Endodermal cell (in vitro differentiated cells): ENCODE measurements at regions not wholly inside any gene's neighbourhood (a gene's known extent, or its start where the extent isn't known, plus 50 kb on each side); places are given as distances from the start of the nearest gene placed in this dataset.

Experiments
- DNase-seq: peaks from one replicate; pipeline ENCODE4 v3.0.0-alpha.2; 2017
- H3K27ac ChIP-seq: 2 replicates; pipeline ENCODE4 v1.5.1; 2013; ENCODE audit warnings: mild to moderate bottlenecking, low read depth, low read length, moderate library complexity
- H3K27me3 ChIP-seq: 2 replicates; pipeline ENCODE4 v1.6.1; 2013; ENCODE audit warnings: mild to moderate bottlenecking, low read length, moderate library complexity; ENCODE audit not compliant: insufficient read depth, control insufficient read depth, poor library complexity, severe bottlenecking
- H3K36me3 ChIP-seq: 2 replicates; pipeline ENCODE4 v1.7.0; 2013; ENCODE audit warnings: mild to moderate bottlenecking, low read length, moderate library complexity; ENCODE audit not compliant: control insufficient read depth, insufficient read depth
- H3K4me1 ChIP-seq: one replicate; pipeline ENCODE4 v1.7.0; 2013; ENCODE audit warnings: low read length; ENCODE audit not compliant: control insufficient read depth, insufficient read depth
- H3K4me3 ChIP-seq: 2 replicates; pipeline ENCODE4 v1.5.1; 2013; ENCODE audit warnings: mild to moderate bottlenecking, low read length, moderate library complexity
- H3K9ac ChIP-seq: 2 replicates; pipeline ENCODE4 v1.6.1; 2013; ENCODE audit warnings: mild to moderate bottlenecking, low read length, moderate library complexity; ENCODE audit not compliant: poor library complexity, severe bottlenecking; ENCODE audit errors: extremely low read depth
- H3K9me3 ChIP-seq: 2 replicates; pipeline ENCODE4 v1.6.1; 2013; ENCODE audit warnings: mild to moderate bottlenecking, low read length, moderate library complexity; ENCODE audit not compliant: control insufficient read depth
- H3K27ac Mint-ChIP-seq: 2 replicates; pipeline ENCODE4 v1.8.0; 2020; ENCODE audit warnings: mixed read lengths
- H3K27me3 Mint-ChIP-seq: 2 replicates; pipeline ENCODE4 v1.8.0; 2021; ENCODE audit warnings: mild to moderate bottlenecking, mixed read lengths; ENCODE audit not compliant: insufficient read depth
- H3K36me3 Mint-ChIP-seq: 2 replicates; pipeline ENCODE4 v1.8.0; 2020; ENCODE audit warnings: low read depth, mixed read lengths
- H3K4me1 Mint-ChIP-seq: 2 replicates; pipeline ENCODE4 v1.8.0; 2020; ENCODE audit warnings: mixed read lengths
- H3K4me3 Mint-ChIP-seq: 2 replicates; pipeline ENCODE4 v1.8.0; 2020; ENCODE audit warnings: mild to moderate bottlenecking, moderate library complexity, mixed read lengths
- H3K9me3 Mint-ChIP-seq: 2 replicates; pipeline ENCODE4 v1.8.0; 2020; ENCODE audit warnings: mild to moderate bottlenecking, mixed read lengths
- CTCF ChIP-seq: fragments of 200-600 bp; sonication (generic); conservative IDR thresholded peaks from 2 replicates; pipeline ENCODE4 v1.5.0; 2021; ENCODE audit warnings: antibody characterized with exemption, mild to moderate bottlenecking
- WGBS, 2 experiments: methylation state at CpG; one replicate each; pipeline versions ENCODE4 v1.1.5 to v1.1.7; 2013; ENCODE audit warnings: missing lambda C conversion rate in 2 of 2, mixed read lengths in 1 of 2; ENCODE audit not compliant: insufficient coverage in 1 of 2, insufficient read length in 1 of 2; 5-methylcytosine and 5-hydroxymethylcytosine counted together

GRCh38 chr2:220263300-220263699 lies 635.9 kb downstream of the SLC4A3 start:
- Mint-ChIP-seq H3K27ac (no peak overlapping the region), H3K4me3 (no peak overlapping the region), H3K27me3 (no peaks in the 10 kb centered on the region), H3K9me3 (peaks cover 8% of the 10 kb centered on the region), H3K4me1 (no peaks in the 10 kb centered on the region), H3K36me3 (no peaks in the 10 kb centered on the region)
- Histone ChIP-seq H3K36me3 (no peaks in the 10 kb centered on the region), H3K4me3 (no peak overlapping the region), H3K4me1 (no peaks in the 10 kb centered on the region), H3K27ac (no peak overlapping the region), H3K9ac (no peak overlapping the region), H3K27me3 (no peaks in the 10 kb centered on the region), H3K9me3 (peaks cover 4% of the 10 kb centered on the region)
- TF ChIP-seq CTCF: no peak
- no peak for DNase-seq
- 93 to 100% methylated on average over 1 to 6 of the region's 6 CpGs for WGBS, 2 experiments

GRCh38 chr2:220269367-220269766 lies 641.9 kb downstream of the SLC4A3 start:
- Mint-ChIP-seq H3K4me1 (peaks cover 38% of the 10 kb centered on the region), H3K36me3 (no peaks in the 10 kb centered on the region), H3K27me3 (no peaks in the 10 kb centered on the region), H3K27ac (no peak overlapping the region), H3K9me3 (peaks cover 8% of the 10 kb centered on the region), H3K4me3 (no peak overlapping the region)
- Histone ChIP-seq H3K27me3 (no peaks in the 10 kb centered on the region), H3K4me1 (peaks cover 9% of the 10 kb centered on the region), H3K27ac (no peak overlapping the region), H3K9ac (no peak overlapping the region), H3K9me3 (peaks cover 4% of the 10 kb centered on the region), H3K36me3 (no peaks in the 10 kb centered on the region), H3K4me3 (peak overlapping the region; percentile 18)
- no peak for TF ChIP-seq CTCF
- WGBS, 2 experiments: 54 to 74% methylated on average over 3 to 4 of the region's 4 CpGs
- peak; percentile 79 for DNase-seq

- H3K4me1 ChIP-seq: peaks cover 9% of the 10 kb centered on the region
- Mint-ChIP-seq H3K36me3 (no peaks in the 10 kb centered on the region), H3K9me3 (peaks cover 8% of the 10 kb centered on the region), H3K4me1 (peaks cover 38% of the 10 kb centered on the region), H3K4me3 (no peak overlapping the region), H3K27me3 (no peaks in the 10 kb centered on the region), H3K27ac (no peak overlapping the region)
- no peak overlapping the region for H3K4me3 ChIP-seq
- H3K9me3 ChIP-seq: peaks cover 4% of the 10 kb centered on the region
- no peak for TF ChIP-seq CTCF
- no peak overlapping the region for H3K9ac ChIP-seq
- 53% methylated on average over 1 of the region's 1 CpG; no CpG with 5 or more reads in 1 of the 2 experiments for WGBS, 2 experiments
- DNase-seq: no peak
- no peaks in the 10 kb centered on the region for H3K27me3 ChIP-seq
- H3K27ac ChIP-seq: no peak overlapping the region
- H3K36me3 ChIP-seq: no peaks in the 10 kb centered on the region
These were observed 643.1 kb downstream of the SLC4A3 start for GRCh38 chr2:220270481-220271070.
